ENCODE measurements at regions not wholly inside any gene's neighbourhood (a gene's known extent, or its start where the extent isn't known, plus 50 kb on each side); places are given as distances from the start of the nearest gene placed in this dataset.

GRCh38 chr15:35756623-35757022 lies 210.7 kb upstream of the DPH6 start:
- Histone ChIP-seq H3K27ac (no peak overlapping the region), H3K36me3 (no peaks in the 10 kb centered on the region), H3K27me3 (no peaks in the 10 kb centered on the region), H3K4me3 (no peak overlapping the region), H3K9me3 (no peaks in the 10 kb centered on the region), H3K4me1 (peaks cover 0 to 33% (median 0%) of the 10 kb centered on the region in 3 donors)
- 52 to 62% methylated on average over 3 of the region's 3 CpGs for WGBS, 2 donors
- no peak for TF ChIP-seq POLR2A (IDR thresholded peaks at IDR 0.05)
- TF ChIP-seq CTCF (IDR thresholded peaks at IDR 0.05), result no peak
- intact Hi-C loops (cut with DNase I), result no loop called here
- DNase-seq, result no peak

GRCh38 chr15:35757361-35757760 lies 211.4 kb upstream of the DPH6 start:
- no peak overlapping the region for H3K4me3 ChIP-seq
- no peak overlapping the region for H3K27ac ChIP-seq
- 40 to 43% methylated on average over 2 of the region's 2 CpGs for WGBS, 2 donors
- H3K36me3 ChIP-seq, result no peaks in the 10 kb centered on the region
- no peak for DNase-seq
- H3K4me1 ChIP-seq, result peaks cover 0 to 26% (median 0%) of the 10 kb centered on the region in 3 donors
- no peaks in the 10 kb centered on the region for H3K27me3 ChIP-seq
- TF ChIP-seq CTCF (IDR thresholded peaks at IDR 0.05), result no peak
- TF ChIP-seq POLR2A (IDR thresholded peaks at IDR 0.05), result no peak
- H3K9me3 ChIP-seq, result no peaks in the 10 kb centered on the region
- intact Hi-C loops (cut with DNase I), result no loop called here

GRCh38 chr15:35757765-35758164 lies 211.8 kb upstream of the DPH6 start:
- Histone ChIP-seq H3K4me1 (peaks cover 0 to 25% (median 0%) of the 10 kb centered on the region in 3 donors), H3K27me3 (no peaks in the 10 kb centered on the region), H3K9me3 (no peaks in the 10 kb centered on the region), H3K4me3 (no peak overlapping the region), H3K36me3 (no peaks in the 10 kb centered on the region), H3K27ac (no peak overlapping the region)
- intact Hi-C loops (cut with DNase I), result no loop called here
- TF ChIP-seq POLR2A (IDR thresholded peaks at IDR 0.05) (no peak), CTCF (IDR thresholded peaks at IDR 0.05) (no peak)
- no peak for DNase-seq
- whole genome bisulfite sequencing, 2 donors, result 72 to 73% methylated on average over 3 of the region's 3 CpGs

GRCh38 chr15:35764661-35765519 lies 218.9 kb upstream of the DPH6 start:
- no peaks in the 10 kb centered on the region for H3K27me3 ChIP-seq
- H3K27ac ChIP-seq, result no peak overlapping the region
- TF ChIP-seq POLR2A (IDR thresholded peaks at IDR 0.05), result no peak
- TF ChIP-seq CTCF (IDR thresholded peaks at IDR 0.05), result no peak
- intact Hi-C loops (cut with DNase I), result no loop called here
- no peak overlapping the region for H3K4me3 ChIP-seq
- no peaks in the 10 kb centered on the region for H3K4me1 ChIP-seq
- no peak for DNase-seq
- no peaks in the 10 kb centered on the region for H3K36me3 ChIP-seq
- 83 to 84% methylated on average over 5 of the region's 5 CpGs for WGBS, 2 donors
- H3K9me3 ChIP-seq, result no peaks in the 10 kb centered on the region

GRCh38 chr15:35768949-35769348 lies 223.0 kb upstream of the DPH6 start:
- DNase-seq, result no peak
- TF ChIP-seq POLR2A (IDR thresholded peaks at IDR 0.05), result no peak
- no peak for TF ChIP-seq CTCF (IDR thresholded peaks at IDR 0.05)
- H3K27me3 ChIP-seq, result no peaks in the 10 kb centered on the region
- H3K27ac ChIP-seq, result no peak overlapping the region
- intact Hi-C loops (cut with DNase I), result no loop called here
- H3K4me1 ChIP-seq, result no peaks in the 10 kb centered on the region
- 67 to 76% methylated on average over 1 of the region's 1 CpG for WGBS, 2 donors
- no peak overlapping the region for H3K4me3 ChIP-seq
- no peaks in the 10 kb centered on the region for H3K36me3 ChIP-seq
- no peaks in the 10 kb centered on the region for H3K9me3 ChIP-seq

Measured in esophagus squamous epithelium (tissue), 5 donors.